ENCODE measurements at regions not wholly inside any gene's neighbourhood (a gene's known extent, or its start where the extent isn't known, plus 50 kb on each side); places are given as distances from the start of the nearest gene placed in this dataset.

GRCh38 chr1:173420330-173420806 lies 56.8 kb upstream of the PRDX6 start:
- 16% methylated on average over 7 of the region's 7 CpGs for WGBS (ENCODE audit: missing lambda C conversion rate)
- POLR2A ChIA-PET: interaction anchor here (0.7 kb wide), 1 partner anchor 448 kb away, joined by 3 read pairs; the partner anchor contains the start of gene ZBTB37
- FAIRE-seq: no peak
- H3K4me2 ChIP-seq: peak overlapping the region; percentile 40; the same call in 2 of the 3 replicates
- ATAC-seq: peak; percentile 90 to 98
- peak; percentile 89 for TF ChIP-seq CTCF (IDR thresholded peaks at IDR 0.05)
- TF ChIP-seq SMC3 (IDR thresholded peaks at IDR 0.05): peak; percentile 92
- TF ChIP-seq RAD21 (conservative IDR thresholded peaks at IDR 0.05 in 1 of 2, IDR thresholded peaks at IDR 0.05 in 1 of 2): peak; percentile 90 to 94
- no peak for TF ChIP-seq TP53 (CRISPR knock-in tag; IDR thresholded peaks at IDR 0.05)
- no peak for TF ChIP-seq JUNB (IDR thresholded peaks at IDR 0.05)
- no peak for TF ChIP-seq NR3C1 (IDR thresholded peaks at IDR 0.05)
- no peak overlapping the region for H3K4me3 ChIP-seq
- CTCF ChIA-PET: interaction anchor here (0.6 to 3.7 kb wide), 28 partner anchors 10 to 1417 kb away, joined by 3 to 38 read pairs (median 4); partner anchors contain the start of gene ZBTB37
- peaks cover 10% of the 10 kb centered on the region; the same call in 2 of the 3 replicates for H3K4me1 ChIP-seq
- peak; percentile 31 to 81 for DNase-seq (ENCODE audit: low read depth in 1 of 2, low spot score in 1 of 2)
- H3K27ac ChIP-seq: peak overlapping the region; percentile 7 to 31; a peak in 3 of 6 replicates
- no peaks in the 10 kb centered on the region for H3K9me3 ChIP-seq

GRCh38 chr1:173421286-173421685 lies 55.8 kb upstream of the PRDX6 start:
- WGBS (ENCODE audit: missing lambda C conversion rate): 88% methylated on average over 4 of the region's 4 CpGs
- no peak overlapping the region for H3K4me3 ChIP-seq
- CTCF ChIA-PET: interaction anchor here (0.6 to 3.7 kb wide), 5 partner anchors 9 to 676 kb away, joined by 3 to 38 read pairs (median 3); partner anchors contain the start of genes CENPL and DARS2
- POLR2A ChIA-PET: no interaction called here
- ATAC-seq (no peak), DNase-seq (ENCODE audit: low read depth in 1 of 2, low spot score in 1 of 2) (no peak), FAIRE-seq (no peak)
- H3K9me3 ChIP-seq: no peaks in the 10 kb centered on the region
- H3K27ac ChIP-seq: no peak overlapping the region
- no peak for TF ChIP-seq CTCF (IDR thresholded peaks at IDR 0.05)
- TF ChIP-seq HOXA7 (CRISPR knock-in tag; IDR thresholded peaks at IDR 0.05): no peak
- TF ChIP-seq SREBF2 (IDR thresholded peaks at IDR 0.05): no peak
- no peak for TF ChIP-seq TP53 (CRISPR knock-in tag; IDR thresholded peaks at IDR 0.05)
- no peak for TF ChIP-seq HDAC2 (IDR thresholded peaks at IDR 0.05)
- TF ChIP-seq FOXS1 (CRISPR knock-in tag; IDR thresholded peaks at IDR 0.05): no peak
- no peak for TF ChIP-seq MYC (IDR thresholded peaks at IDR 0.05; ENCODE audit: borderline replicate concordance, low read length)
- no peak for TF ChIP-seq MAFK (IDR thresholded peaks at IDR 0.05; ENCODE audit: partially characterized antibody)
- no peak for TF ChIP-seq CHD2 (IDR thresholded peaks at IDR 0.05; ENCODE audit: low read length, partially characterized antibody)
- no peak for TF ChIP-seq NPAS2 (CRISPR knock-in tag; IDR thresholded peaks at IDR 0.05; ENCODE audit: borderline replicate concordance)
- TF ChIP-seq FOSB (CRISPR knock-in tag; IDR thresholded peaks at IDR 0.05): no peak
- TF ChIP-seq PHF8 (IDR thresholded peaks at IDR 0.05; ENCODE audit: borderline replicate concordance, low read depth): no peak
- no peak for TF ChIP-seq CBX2 (IDR thresholded peaks at IDR 0.05; ENCODE audit: borderline replicate concordance, low read depth)
- no peak for TF ChIP-seq USF2 (IDR thresholded peaks at IDR 0.05)
- TF ChIP-seq BHLHE40 (IDR thresholded peaks at IDR 0.05; ENCODE audit: low read depth, low read length): no peak
- TF ChIP-seq CBX8 (IDR thresholded peaks at IDR 0.05): no peak
- no peak for TF ChIP-seq RNF2 (IDR thresholded peaks at IDR 0.05; ENCODE audit: borderline replicate concordance, low read depth)
- H3K4me2 ChIP-seq: no peak overlapping the region
- peaks cover 15% of the 10 kb centered on the region; the same call in 2 of the 3 replicates for H3K4me1 ChIP-seq
